ENCODE measurements at regions not wholly inside any gene's neighbourhood (a gene's known extent, or its start where the extent isn't known, plus 50 kb on each side); places are given as distances from the start of the nearest gene placed in this dataset.

DNA sequence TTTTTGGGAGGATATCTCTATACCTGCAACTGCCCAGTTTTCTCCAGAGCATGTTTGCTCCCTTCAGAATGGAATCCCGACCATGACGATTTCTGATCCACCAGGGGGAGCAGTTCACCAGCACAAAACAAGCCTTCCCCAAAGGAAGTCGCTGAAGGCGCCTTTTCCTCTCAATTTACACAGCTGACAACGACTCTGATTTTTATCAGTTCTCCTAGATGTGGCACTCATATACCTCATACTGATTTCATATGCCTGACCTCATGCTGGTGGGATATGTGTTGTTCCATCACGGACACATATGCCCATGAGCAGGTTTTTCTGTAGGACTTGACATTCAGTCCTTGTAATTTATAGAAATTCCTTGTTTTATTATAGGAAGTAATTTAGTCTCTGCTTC lies 1028.2 kb downstream of the MCTP2 start:
- TF ChIP-seq, protein P1, sequence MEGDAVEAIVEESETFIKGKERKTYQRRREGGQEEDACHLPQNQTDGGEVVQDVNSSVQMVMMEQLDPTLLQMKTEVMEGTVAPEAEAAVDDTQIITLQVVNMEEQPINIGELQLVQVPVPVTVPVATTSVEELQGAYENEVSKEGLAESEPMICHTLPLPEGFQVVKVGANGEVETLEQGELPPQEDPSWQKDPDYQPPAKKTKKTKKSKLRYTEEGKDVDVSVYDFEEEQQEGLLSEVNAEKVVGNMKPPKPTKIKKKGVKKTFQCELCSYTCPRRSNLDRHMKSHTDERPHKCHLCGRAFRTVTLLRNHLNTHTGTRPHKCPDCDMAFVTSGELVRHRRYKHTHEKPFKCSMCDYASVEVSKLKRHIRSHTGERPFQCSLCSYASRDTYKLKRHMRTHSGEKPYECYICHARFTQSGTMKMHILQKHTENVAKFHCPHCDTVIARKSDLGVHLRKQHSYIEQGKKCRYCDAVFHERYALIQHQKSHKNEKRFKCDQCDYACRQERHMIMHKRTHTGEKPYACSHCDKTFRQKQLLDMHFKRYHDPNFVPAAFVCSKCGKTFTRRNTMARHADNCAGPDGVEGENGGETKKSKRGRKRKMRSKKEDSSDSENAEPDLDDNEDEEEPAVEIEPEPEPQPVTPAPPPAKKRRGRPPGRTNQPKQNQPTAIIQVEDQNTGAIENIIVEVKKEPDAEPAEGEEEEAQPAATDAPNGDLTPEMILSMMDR (IDR thresholded peaks at IDR 0.05) = peak; percentile 77

DNA sequence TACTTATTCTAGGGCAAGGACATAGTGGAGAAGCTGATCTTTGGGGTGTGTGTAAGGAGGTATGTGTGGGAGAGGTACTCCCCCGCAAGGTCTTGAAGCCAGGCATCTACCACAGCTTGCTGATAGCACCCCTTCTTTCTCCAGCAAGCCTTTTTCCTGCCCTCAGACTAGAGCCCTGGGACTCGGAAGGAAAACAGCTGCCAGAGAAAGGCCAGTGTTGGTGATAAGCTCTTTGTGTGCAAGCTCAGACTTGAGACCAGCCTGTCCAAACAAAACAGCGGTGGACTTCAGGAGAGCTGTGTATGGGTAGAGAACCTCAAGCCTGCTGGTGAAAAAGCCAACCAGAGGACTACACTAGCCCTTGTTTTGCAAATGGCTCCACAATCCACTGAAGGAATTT lies 1028.6 kb downstream of the MCTP2 start:
- TF ChIP-seq, protein P1 (IDR thresholded peaks at IDR 0.05) = no peak

DNA sequence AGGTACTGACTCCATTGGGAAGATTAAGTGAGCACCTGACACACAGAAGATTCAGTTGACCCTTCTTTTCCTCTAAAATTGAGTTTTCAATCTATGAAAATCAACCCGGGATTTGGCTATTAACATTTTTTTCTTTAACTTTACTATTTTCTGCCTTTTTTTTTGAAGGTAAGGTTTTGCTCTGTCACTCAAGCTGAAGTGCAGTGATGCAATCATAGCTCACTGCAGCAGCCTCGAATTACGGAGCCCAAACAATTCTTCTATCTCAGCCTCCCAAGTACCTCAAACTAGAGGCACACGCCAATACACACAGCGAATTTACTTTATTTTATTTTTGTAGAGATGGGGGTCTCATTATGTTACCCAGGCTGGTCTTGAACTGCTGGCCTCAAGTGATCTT lies 1029.5 kb downstream of the MCTP2 start:
- TF ChIP-seq, protein P1 (IDR thresholded peaks at IDR 0.05) = no peak

DNA sequence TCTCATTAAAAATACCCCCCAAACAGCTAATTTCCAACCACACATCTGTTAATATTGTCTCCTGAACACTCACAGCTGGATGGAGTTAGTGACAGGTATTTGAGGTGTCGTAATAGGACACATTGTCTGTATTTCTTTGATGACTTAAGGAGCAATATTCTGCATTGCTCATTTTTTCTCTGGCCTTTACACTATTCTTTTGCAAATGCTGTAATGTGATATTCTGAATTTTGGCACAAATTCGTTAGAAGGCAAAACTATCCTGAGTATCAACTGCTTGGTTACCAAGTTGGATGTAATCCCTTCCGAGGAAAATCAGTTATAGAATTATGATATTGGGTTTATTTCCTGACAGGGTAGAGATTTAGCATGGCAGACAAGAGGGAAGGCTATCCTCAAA lies 1030.2 kb downstream of the MCTP2 start:
- TF ChIP-seq, protein P1 (IDR thresholded peaks at IDR 0.05) = no peak

DNA sequence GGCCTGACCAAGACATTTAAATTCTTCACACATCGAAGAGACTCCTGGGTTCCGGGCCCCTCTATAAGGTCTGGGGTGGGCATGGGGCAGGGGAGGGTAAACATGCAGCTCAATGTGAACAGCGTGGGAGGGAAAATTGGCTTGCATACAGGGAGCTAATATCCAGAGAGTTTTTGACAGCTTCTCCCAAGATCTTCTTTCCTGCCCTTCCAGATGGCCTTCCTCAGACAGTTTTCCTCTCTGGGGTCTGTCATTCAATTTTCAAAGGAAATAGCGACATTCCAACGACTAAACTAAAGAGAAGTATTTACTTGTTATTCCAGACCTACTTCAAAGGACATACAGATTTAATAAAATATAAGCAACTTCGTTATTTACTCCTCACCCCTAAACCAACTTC lies 1030.6 kb downstream of the MCTP2 start:
- TF ChIP-seq, protein P1 (IDR thresholded peaks at IDR 0.05) = no peak

DNA sequence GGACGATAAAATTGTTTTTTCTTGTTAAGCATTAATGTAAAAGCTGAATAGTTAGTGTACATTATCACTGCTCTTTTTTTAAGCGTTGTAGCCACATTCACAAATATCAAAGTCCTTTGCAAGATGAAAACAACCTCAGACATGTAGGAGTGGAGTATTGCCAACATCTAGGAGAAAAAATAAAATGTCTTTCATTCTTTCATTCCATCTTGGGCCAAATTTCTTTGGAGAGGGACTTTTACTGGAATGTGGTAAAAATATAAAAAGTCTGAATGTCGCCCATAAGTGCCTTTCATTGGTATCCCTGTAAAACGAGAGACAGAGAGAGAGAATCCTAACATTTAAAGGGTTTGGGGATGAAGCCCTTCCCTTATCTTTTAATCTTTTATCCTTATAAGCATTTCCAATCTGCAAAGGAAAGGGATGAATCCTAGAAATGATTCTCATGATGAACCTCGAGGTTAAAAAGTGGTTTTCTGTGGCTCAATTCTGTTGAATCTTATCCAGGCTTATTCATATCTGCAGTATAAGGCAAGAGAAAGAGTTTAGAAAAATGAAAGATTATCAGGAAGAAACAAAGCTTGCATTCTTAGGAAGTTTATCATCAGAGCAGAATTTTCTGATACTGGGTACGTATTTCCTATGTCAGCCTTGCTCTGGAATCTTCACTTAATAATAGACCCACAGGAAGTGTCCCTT lies 1031.7 kb downstream of the MCTP2 start:
- TF ChIP-seq, protein P1 (IDR thresholded peaks at IDR 0.05) = no peak

DNA sequence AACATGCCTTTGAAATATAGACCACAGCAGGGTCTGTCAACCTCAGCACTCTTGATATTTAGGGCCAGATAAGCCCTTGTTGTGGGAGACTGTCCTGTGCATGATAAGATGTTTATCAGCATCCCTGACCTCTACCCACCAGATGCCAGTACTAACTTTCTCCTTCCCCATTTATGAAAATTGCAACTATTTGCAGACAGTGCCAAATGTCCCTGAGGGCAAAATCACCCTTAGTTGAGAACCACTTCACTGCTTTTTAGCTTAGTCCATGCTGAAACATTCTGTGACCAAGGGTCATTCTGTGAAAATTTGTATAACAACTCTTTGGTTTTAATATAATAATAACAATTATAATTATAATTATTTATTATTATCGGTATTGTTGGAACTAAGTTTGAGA lies 1032.4 kb downstream of the MCTP2 start:
- TF ChIP-seq, protein P1 (IDR thresholded peaks at IDR 0.05) = no peak
